ENCODE measurements at regions not wholly inside any gene's neighbourhood (a gene's known extent, or its start where the extent isn't known, plus 50 kb on each side); places are given as distances from the start of the nearest gene placed in this dataset.

GRCh38 chr3:150149651-150150051 is 179.0 kb upstream of the PFN2 start:
- TF ChIP-seq, protein P1, sequence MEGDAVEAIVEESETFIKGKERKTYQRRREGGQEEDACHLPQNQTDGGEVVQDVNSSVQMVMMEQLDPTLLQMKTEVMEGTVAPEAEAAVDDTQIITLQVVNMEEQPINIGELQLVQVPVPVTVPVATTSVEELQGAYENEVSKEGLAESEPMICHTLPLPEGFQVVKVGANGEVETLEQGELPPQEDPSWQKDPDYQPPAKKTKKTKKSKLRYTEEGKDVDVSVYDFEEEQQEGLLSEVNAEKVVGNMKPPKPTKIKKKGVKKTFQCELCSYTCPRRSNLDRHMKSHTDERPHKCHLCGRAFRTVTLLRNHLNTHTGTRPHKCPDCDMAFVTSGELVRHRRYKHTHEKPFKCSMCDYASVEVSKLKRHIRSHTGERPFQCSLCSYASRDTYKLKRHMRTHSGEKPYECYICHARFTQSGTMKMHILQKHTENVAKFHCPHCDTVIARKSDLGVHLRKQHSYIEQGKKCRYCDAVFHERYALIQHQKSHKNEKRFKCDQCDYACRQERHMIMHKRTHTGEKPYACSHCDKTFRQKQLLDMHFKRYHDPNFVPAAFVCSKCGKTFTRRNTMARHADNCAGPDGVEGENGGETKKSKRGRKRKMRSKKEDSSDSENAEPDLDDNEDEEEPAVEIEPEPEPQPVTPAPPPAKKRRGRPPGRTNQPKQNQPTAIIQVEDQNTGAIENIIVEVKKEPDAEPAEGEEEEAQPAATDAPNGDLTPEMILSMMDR (optimal IDR thresholded peaks at IDR 0.05 in 1 of 3, IDR thresholded peaks at IDR 0.05 in 1 of 3, conservative IDR thresholded peaks at IDR 0.05 in 1 of 3; ENCODE audit: extremely low read depth in 1 of 3, insufficient read depth in 2 of 3, low read length in 3 of 3), result no peak
- TF ChIP-seq EZH2 (IDR thresholded peaks at IDR 0.05; ENCODE audit: low read length), result no peak
